ENCODE measurements at regions not wholly inside any gene's neighbourhood (a gene's known extent, or its start where the extent isn't known, plus 50 kb on each side); places are given as distances from the start of the nearest gene placed in this dataset.
"Not testable (repeated sequence)": the region's sequence is repeated elsewhere in the genome, so short reads cannot be mapped to it uniquely, and the experiment has no call there.

- no peak for DNase-seq
- CTCF ChIA-PET (ENCODE audit: partially characterized antibody) = no interaction called here
- no peaks in the 10 kb centered on the region for H3K36me3 Mint-ChIP-seq
- no peak overlapping the region for H3K27ac ChIP-seq (ENCODE audit: low read depth, low read length)
- no peak overlapping the region for H3K4me3 Mint-ChIP-seq
- POLR2A ChIA-PET (ENCODE audit: partially characterized antibody) = no interaction called here
- no peaks in the 10 kb centered on the region for H3K4me1 ChIP-seq (ENCODE audit: insufficient read depth, low read length)
- H3K4me1 Mint-ChIP-seq = no peaks in the 10 kb centered on the region
- no peaks in the 10 kb centered on the region for H3K36me3 ChIP-seq (ENCODE audit: insufficient read depth, low read length)
- H3K9me3 Mint-ChIP-seq = peaks cover 0 to 4% (median under 1%) of the 10 kb centered on the region in 8 donors
- H3K4me3 ChIP-seq (ENCODE audit: low read length in 2 of 2) = no peak overlapping the region
- intact Hi-C loops (cut with micrococcal nuclease) = no loop called here
- H3K27me3 Mint-ChIP-seq = no peaks in the 10 kb centered on the region
- no peaks in the 10 kb centered on the region for H3K9me3 ChIP-seq (ENCODE audit: control insufficient read depth in 1 of 2, low read length in 2 of 2)
- no peak overlapping the region for H3K27ac Mint-ChIP-seq
- no peaks in the 10 kb centered on the region for H3K27me3 ChIP-seq (ENCODE audit: insufficient read depth, low read length)
Observed at GRCh38 chr3:167031364-167032049, 348.6 kb downstream of the ZBBX start.

- H3K36me3 ChIP-seq (ENCODE audit: insufficient read depth, low read length) = no peaks in the 10 kb centered on the region
- ChIA-PET CTCF (ENCODE audit: partially characterized antibody) (no interaction called here), POLR2A (ENCODE audit: partially characterized antibody) (no interaction called here)
- Mint-ChIP-seq H3K27me3 (no peaks in the 10 kb centered on the region), H3K36me3 (no peaks in the 10 kb centered on the region), H3K27ac (no peak overlapping the region), H3K4me1 (no peaks in the 10 kb centered on the region), H3K9me3 (peaks cover 0 to 4% (median 0%) of the 10 kb centered on the region in 8 donors), H3K4me3 (no peak overlapping the region)
- intact Hi-C loops (cut with micrococcal nuclease) = no loop called here
- no peaks in the 10 kb centered on the region for H3K9me3 ChIP-seq (ENCODE audit: control insufficient read depth in 1 of 2, low read length in 2 of 2)
- no peak overlapping the region for H3K27ac ChIP-seq (ENCODE audit: low read depth, low read length)
- H3K4me1 ChIP-seq (ENCODE audit: insufficient read depth, low read length) = no peaks in the 10 kb centered on the region
- H3K4me3 ChIP-seq (ENCODE audit: low read length in 2 of 2) = no peak overlapping the region
- H3K27me3 ChIP-seq (ENCODE audit: insufficient read depth, low read length) = no peaks in the 10 kb centered on the region
- no peak for DNase-seq
Observed at GRCh38 chr3:167030082-167030725, 349.9 kb downstream of the ZBBX start.

GRCh38 chr3:167019503-167019902 is 360.6 kb downstream of the ZBBX start:
- H3K9me3 ChIP-seq (ENCODE audit: control insufficient read depth in 1 of 2, low read length in 2 of 2); DNase-seq; H3K27me3 ChIP-seq (ENCODE audit: insufficient read depth, low read length); H3K27ac Mint-ChIP-seq; H3K27ac ChIP-seq (ENCODE audit: low read depth, low read length); H3K4me3 Mint-ChIP-seq; intact Hi-C loops (cut with micrococcal nuclease); H3K36me3 ChIP-seq (ENCODE audit: insufficient read depth, low read length); H3K4me3 ChIP-seq (ENCODE audit: low read length in 2 of 2); H3K9me3 Mint-ChIP-seq; POLR2A ChIA-PET (ENCODE audit: partially characterized antibody); H3K4me1 Mint-ChIP-seq; H3K27me3 Mint-ChIP-seq; H3K36me3 Mint-ChIP-seq; H3K4me1 ChIP-seq (ENCODE audit: insufficient read depth, low read length); CTCF ChIA-PET (ENCODE audit: partially characterized antibody): not testable (repeated sequence)

GRCh38 chr3:167018591-167019111 is 361.4 kb downstream of the ZBBX start:
- H3K27me3 ChIP-seq (ENCODE audit: insufficient read depth, low read length); H3K36me3 ChIP-seq (ENCODE audit: insufficient read depth, low read length); H3K36me3 Mint-ChIP-seq; POLR2A ChIA-PET (ENCODE audit: partially characterized antibody); H3K9me3 ChIP-seq (ENCODE audit: control insufficient read depth in 1 of 2, low read length in 2 of 2); H3K27me3 Mint-ChIP-seq; H3K4me3 Mint-ChIP-seq; H3K27ac Mint-ChIP-seq; CTCF ChIA-PET (ENCODE audit: partially characterized antibody); DNase-seq; H3K4me3 ChIP-seq (ENCODE audit: low read length in 2 of 2); intact Hi-C loops (cut with micrococcal nuclease); H3K4me1 ChIP-seq (ENCODE audit: insufficient read depth, low read length); H3K9me3 Mint-ChIP-seq; H3K4me1 Mint-ChIP-seq; H3K27ac ChIP-seq (ENCODE audit: low read depth, low read length): not testable (repeated sequence)

DNA sequence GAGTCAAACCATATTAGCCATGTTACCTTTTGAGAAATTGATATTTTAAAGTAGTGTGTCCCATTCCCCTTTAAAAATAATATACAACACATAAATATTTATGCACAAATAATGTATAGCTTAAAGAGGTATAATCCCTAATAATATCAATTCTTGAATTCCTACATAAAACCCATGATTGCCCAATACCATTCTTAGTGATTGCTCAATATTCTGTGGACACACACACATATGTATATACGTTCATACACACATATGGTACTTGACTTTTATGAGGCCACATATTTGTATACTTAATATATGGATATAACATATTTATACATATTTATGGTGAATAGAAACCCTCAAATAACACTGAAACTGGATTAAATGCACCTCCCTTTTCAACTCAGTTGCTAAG is 367.4 kb downstream of the ZBBX start:
- Histone ChIP-seq H3K4me1 (ENCODE audit: insufficient read depth, low read length) (no peaks in the 10 kb centered on the region), H3K9me3 (ENCODE audit: control insufficient read depth in 1 of 2, low read length in 2 of 2) (no peaks in the 10 kb centered on the region), H3K36me3 (ENCODE audit: insufficient read depth, low read length) (no peaks in the 10 kb centered on the region), H3K27me3 (ENCODE audit: insufficient read depth, low read length) (no peaks in the 10 kb centered on the region), H3K27ac (ENCODE audit: low read depth, low read length) (no peak overlapping the region), H3K4me3 (ENCODE audit: low read length in 2 of 2) (no peak overlapping the region)
- Mint-ChIP-seq H3K4me3 (no peak overlapping the region), H3K36me3 (no peaks in the 10 kb centered on the region), H3K27me3 (no peaks in the 10 kb centered on the region), H3K4me1 (no peaks in the 10 kb centered on the region), H3K9me3 (peaks cover 0 to 13% (median 4%) of the 10 kb centered on the region in 8 donors), H3K27ac (no peak overlapping the region)
- intact Hi-C loops (cut with micrococcal nuclease) = no loop called here
- no peak for DNase-seq
- POLR2A ChIA-PET (ENCODE audit: partially characterized antibody) = no interaction called here
- CTCF ChIA-PET (ENCODE audit: partially characterized antibody) = no interaction called here

- intact Hi-C loops (cut with micrococcal nuclease) = no loop called here
- H3K4me1 ChIP-seq (ENCODE audit: insufficient read depth, low read length) = no peaks in the 10 kb centered on the region
- H3K27ac ChIP-seq (ENCODE audit: low read depth, low read length) = no peak overlapping the region
- Mint-ChIP-seq H3K36me3 (no peaks in the 10 kb centered on the region), H3K27ac (no peak overlapping the region), H3K9me3 (peaks cover 2 to 13% (median 5%) of the 10 kb centered on the region in 8 donors), H3K4me3 (no peak overlapping the region), H3K4me1 (no peaks in the 10 kb centered on the region), H3K27me3 (no peaks in the 10 kb centered on the region)
- no peak for DNase-seq
- no peak overlapping the region for H3K4me3 ChIP-seq (ENCODE audit: low read length in 2 of 2)
- H3K27me3 ChIP-seq (ENCODE audit: insufficient read depth, low read length) = no peaks in the 10 kb centered on the region
- no peaks in the 10 kb centered on the region for H3K36me3 ChIP-seq (ENCODE audit: insufficient read depth, low read length)
- ChIA-PET CTCF (ENCODE audit: partially characterized antibody) (no interaction called here), POLR2A (ENCODE audit: partially characterized antibody) (no interaction called here)
- no peaks in the 10 kb centered on the region for H3K9me3 ChIP-seq (ENCODE audit: control insufficient read depth in 1 of 2, low read length in 2 of 2)
Observed at GRCh38 chr3:167008791-167009190, 371.3 kb downstream of the ZBBX start.

GRCh38 chr3:167001374-167001773 is 378.7 kb downstream of the ZBBX start:
- no peaks in the 10 kb centered on the region for H3K27me3 Mint-ChIP-seq
- intact Hi-C loops (cut with micrococcal nuclease) = no loop called here

More at GRCh38 chr3:167001374-167001773, 378.7 kb downstream of the ZBBX start:
- no peak overlapping the region for H3K27ac ChIP-seq (ENCODE audit: low read depth, low read length)
- H3K27ac Mint-ChIP-seq = no peak overlapping the region
- CTCF ChIA-PET (ENCODE audit: partially characterized antibody) = no interaction called here
- no peak overlapping the region for H3K4me3 ChIP-seq (ENCODE audit: low read length in 2 of 2)
- H3K36me3 Mint-ChIP-seq = no peaks in the 10 kb centered on the region
- peaks cover 0 to 16% (median 4%) of the 10 kb centered on the region in 8 donors for H3K9me3 Mint-ChIP-seq
- DNase-seq = no peak
- no peaks in the 10 kb centered on the region for H3K4me1 ChIP-seq (ENCODE audit: insufficient read depth, low read length)
- H3K4me3 Mint-ChIP-seq = no peak overlapping the region
- no peaks in the 10 kb centered on the region for H3K27me3 ChIP-seq (ENCODE audit: insufficient read depth, low read length)
- POLR2A ChIA-PET (ENCODE audit: partially characterized antibody) = no interaction called here
- H3K36me3 ChIP-seq (ENCODE audit: insufficient read depth, low read length) = no peaks in the 10 kb centered on the region
- no peaks in the 10 kb centered on the region for H3K4me1 Mint-ChIP-seq
- no peaks in the 10 kb centered on the region for H3K9me3 ChIP-seq (ENCODE audit: control insufficient read depth in 1 of 2, low read length in 2 of 2)
